ENCODE measurements at regions not wholly inside any gene's neighbourhood (a gene's known extent, or its start where the extent isn't known, plus 50 kb on each side); places are given as distances from the start of the nearest gene placed in this dataset.

DNA sequence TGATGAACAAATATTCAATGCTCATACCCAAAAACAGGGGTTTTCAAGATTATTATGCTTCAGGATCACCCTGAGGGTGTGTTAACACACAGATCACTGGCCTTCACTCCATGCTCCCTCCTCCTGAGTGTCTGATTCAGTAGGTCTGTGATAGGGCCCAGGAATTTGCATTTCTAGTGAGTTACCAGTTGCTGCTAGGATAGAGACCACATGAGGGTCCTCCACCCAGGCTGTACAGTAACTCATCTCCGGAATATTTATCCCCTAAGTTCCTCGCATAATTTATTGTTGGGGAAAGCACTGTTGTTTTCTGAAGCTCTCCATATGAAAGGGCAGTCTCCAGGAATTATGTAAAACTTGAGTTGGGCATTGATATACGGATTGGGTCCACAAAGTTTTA is 1106.6 kb upstream of the B3GALT2 start:
- no peak overlapping the region for H3K4me3 ChIP-seq (ENCODE audit: control insufficient read depth, low read depth, low read length)
- TF ChIP-seq CTCF (conservative IDR thresholded peaks at IDR 0.05; ENCODE audit: control insufficient read depth, insufficient read depth, low read depth, low read length) = no peak
- DNase-seq (ENCODE audit: low read depth) = no peak

DNA sequence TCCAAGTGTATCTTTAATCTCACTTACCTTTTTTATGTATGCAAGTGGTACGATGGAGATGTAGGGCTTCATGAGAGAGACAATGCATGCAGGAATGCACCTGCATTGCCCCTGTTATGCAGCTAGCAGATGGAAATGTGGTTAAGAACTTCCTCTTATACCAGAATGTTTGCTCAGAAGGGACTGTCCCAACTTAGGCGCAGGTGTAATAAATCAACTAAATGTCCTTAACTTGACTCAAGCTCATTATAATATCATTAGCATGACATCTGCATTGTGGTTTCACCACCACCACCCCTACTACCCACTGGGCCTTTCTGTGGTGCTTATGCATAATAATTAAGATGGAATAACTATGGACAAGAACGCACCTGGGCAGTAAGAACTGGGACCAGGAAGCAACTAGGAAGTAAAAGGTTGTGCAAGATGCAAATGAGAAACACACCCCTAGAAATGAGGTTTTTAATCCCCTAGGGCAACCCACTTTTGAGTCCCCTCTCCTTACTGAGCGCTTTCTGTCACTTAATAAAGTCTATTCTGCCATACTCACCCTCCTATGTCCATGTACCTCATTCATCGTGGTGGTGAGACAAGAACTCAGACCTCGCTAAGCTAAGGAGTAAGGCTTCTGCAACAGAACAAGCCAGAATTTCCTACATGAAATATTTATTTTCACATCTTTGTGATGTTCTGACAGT is 1103.3 kb upstream of the B3GALT2 start:
- no peak for TF ChIP-seq CTCF (conservative IDR thresholded peaks at IDR 0.05; ENCODE audit: control insufficient read depth, insufficient read depth, low read depth, low read length)
- no peak overlapping the region for H3K4me3 ChIP-seq (ENCODE audit: control insufficient read depth, low read depth, low read length)
- no peak for DNase-seq (ENCODE audit: low read depth)

DNA sequence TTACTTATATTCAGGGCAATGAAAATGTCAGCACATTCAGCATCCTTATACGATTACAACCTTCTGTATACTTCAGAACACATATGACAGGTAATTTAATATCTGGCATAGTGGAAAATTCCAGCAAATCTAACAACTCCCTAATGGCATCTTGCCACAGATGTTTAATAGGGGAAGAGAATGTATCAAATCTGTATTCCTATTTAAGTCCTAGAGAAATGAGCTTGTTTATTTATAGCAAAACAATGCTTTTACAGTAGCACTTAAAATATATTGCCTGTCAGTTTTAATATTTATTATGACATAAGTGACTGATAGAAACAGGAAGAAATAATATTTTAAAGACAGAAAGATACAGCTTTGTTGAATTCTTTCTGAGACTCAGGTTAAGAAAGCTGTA is 1101.8 kb upstream of the B3GALT2 start:
- no peak for TF ChIP-seq CTCF (conservative IDR thresholded peaks at IDR 0.05; ENCODE audit: control insufficient read depth, insufficient read depth, low read depth, low read length)
- H3K4me3 ChIP-seq (ENCODE audit: control insufficient read depth, low read depth, low read length) = no peak overlapping the region
- DNase-seq (ENCODE audit: low read depth) = no peak

DNA sequence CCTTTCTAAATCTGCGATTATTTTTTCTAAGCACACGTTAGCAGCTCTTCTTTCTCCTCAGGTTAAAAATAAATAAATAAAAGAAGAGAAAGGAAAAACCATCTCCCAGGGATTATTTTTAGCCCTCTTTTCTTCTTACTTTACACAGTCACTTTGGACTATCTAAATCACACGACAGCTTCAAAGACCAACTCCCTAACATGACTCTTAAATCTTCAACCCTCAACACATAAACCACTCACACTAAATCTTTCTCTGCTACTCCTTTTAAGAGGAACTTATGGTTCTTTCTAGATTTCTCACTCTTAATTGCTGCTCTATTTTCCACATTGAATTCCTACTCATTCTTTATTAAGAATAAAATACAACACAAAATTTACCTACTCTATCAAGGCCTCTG is 1095.0 kb upstream of the B3GALT2 start:
- H3K4me3 ChIP-seq (ENCODE audit: control insufficient read depth, low read depth, low read length) = no peak overlapping the region
- DNase-seq (ENCODE audit: low read depth) = no peak
- TF ChIP-seq CTCF (conservative IDR thresholded peaks at IDR 0.05; ENCODE audit: control insufficient read depth, insufficient read depth, low read depth, low read length) = no peak

- TF ChIP-seq CTCF (conservative IDR thresholded peaks at IDR 0.05; ENCODE audit: control insufficient read depth, insufficient read depth, low read depth, low read length) = no peak
- H3K4me3 ChIP-seq (ENCODE audit: control insufficient read depth, low read depth, low read length) = no peak overlapping the region
- DNase-seq (ENCODE audit: low read depth) = no peak
Observed at GRCh38 chr1:194280463-194280862, 1094.0 kb upstream of the B3GALT2 start.

- no peak for DNase-seq (ENCODE audit: low read depth)
- H3K4me3 ChIP-seq (ENCODE audit: control insufficient read depth, low read depth, low read length) = no peak overlapping the region
- TF ChIP-seq CTCF (conservative IDR thresholded peaks at IDR 0.05; ENCODE audit: control insufficient read depth, insufficient read depth, low read depth, low read length) = no peak
Observed at GRCh38 chr1:194279975-194280374, 1093.6 kb upstream of the B3GALT2 start.

GRCh38 chr1:194277927-194278326 is 1091.5 kb upstream of the B3GALT2 start:
- no peak for TF ChIP-seq CTCF (conservative IDR thresholded peaks at IDR 0.05; ENCODE audit: control insufficient read depth, insufficient read depth, low read depth, low read length)
- no peak overlapping the region for H3K4me3 ChIP-seq (ENCODE audit: control insufficient read depth, low read depth, low read length)

More at GRCh38 chr1:194277927-194278326, 1091.5 kb upstream of the B3GALT2 start:
- DNase-seq (ENCODE audit: low read depth) = no peak
